T-helper 1 cell treated with Interleukin-12 subunit alpha and Interleukin-12 subunit beta and Interleukin-4 antibody, amounts not matched to agents 30 μg/mL and 1 μg/mL, for 36 hours (primary cell): ENCODE measurements at regions not wholly inside any gene's neighbourhood (a gene's known extent, or its start where the extent isn't known, plus 50 kb on each side); places are given as distances from the start of the nearest gene placed in this dataset.

ENCODE experiments used
- H3K27ac Mint-ChIP-seq: one replicate; pipeline ENCODE4 v1.8.0; 2021; ENCODE audit warnings: mild to moderate bottlenecking, mixed read lengths
- H3K27me3 Mint-ChIP-seq: one replicate; pipeline ENCODE4 v1.8.0; 2021; ENCODE audit warnings: low read depth, mixed read lengths
- H3K36me3 Mint-ChIP-seq: one replicate; pipeline ENCODE4 v1.8.0; 2021; ENCODE audit warnings: low read depth, mixed read lengths
- H3K4me1 Mint-ChIP-seq: one replicate; pipeline ENCODE4 v1.8.0; 2021; ENCODE audit warnings: low read depth, mixed read lengths
- H3K4me3 Mint-ChIP-seq: one replicate; pipeline ENCODE4 v1.8.0; 2021; ENCODE audit warnings: mild to moderate bottlenecking, moderate library complexity, mixed read lengths
- H3K9me3 Mint-ChIP-seq: one replicate; pipeline ENCODE4 v1.8.0; 2021; ENCODE audit warnings: mixed read lengths

DNA sequence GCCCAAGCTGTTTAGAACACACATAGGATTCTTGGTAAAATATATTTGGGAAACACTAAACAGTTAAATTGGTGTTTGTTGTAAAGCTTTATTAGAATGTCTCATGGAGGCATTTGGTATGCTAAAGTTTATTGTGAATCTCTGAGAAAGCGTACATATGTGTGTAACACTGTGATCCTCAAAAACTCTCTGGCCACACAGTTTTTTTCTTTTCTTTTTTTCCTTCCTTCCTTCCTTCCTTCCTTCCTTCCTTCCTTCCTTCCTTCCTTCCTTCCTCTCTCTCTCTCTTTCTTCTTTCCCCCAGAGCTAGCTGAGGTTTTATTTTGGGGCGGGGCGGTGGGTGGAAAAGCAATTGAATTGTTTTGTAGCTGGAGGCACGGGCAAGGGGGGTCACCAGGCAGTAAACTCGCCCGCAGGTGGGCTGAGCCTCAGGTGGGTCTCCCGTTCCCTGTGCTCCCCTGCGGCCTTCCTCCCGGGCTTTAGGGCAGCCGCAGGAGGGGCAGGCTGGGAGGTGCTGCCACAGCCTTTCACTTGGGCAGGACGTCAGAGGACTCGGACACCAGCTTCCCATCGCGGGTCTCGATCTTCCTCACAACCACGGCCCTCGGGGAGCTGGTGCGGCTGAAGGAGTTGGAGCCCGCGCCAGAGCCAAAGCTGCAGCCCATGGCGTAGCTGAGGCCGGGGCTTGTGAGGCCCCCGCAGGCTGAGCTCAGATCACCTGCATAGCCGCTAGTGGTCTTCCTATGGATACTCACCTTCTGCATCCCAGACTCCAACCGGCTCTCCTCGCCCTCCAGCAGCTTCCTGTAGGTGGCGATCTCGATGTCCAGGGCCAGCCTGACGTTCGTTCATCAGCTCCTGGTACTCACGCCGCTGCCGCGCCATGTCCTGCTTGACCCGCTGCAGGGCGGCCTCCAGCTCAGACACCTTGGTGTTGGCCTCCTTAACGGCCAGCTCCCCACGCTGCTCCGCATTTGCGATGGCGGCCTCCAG, 459.0 kb downstream of the GATA3 start:
- no peaks in the 10 kb centered on the region for H3K4me1 Mint-ChIP-seq
- H3K27ac Mint-ChIP-seq: no peak overlapping the region
- peaks cover 11% of the 10 kb centered on the region for H3K27me3 Mint-ChIP-seq
- H3K4me3 Mint-ChIP-seq: no peak overlapping the region
- H3K36me3 Mint-ChIP-seq: no peaks in the 10 kb centered on the region
- no peaks in the 10 kb centered on the region for H3K9me3 Mint-ChIP-seq

DNA sequence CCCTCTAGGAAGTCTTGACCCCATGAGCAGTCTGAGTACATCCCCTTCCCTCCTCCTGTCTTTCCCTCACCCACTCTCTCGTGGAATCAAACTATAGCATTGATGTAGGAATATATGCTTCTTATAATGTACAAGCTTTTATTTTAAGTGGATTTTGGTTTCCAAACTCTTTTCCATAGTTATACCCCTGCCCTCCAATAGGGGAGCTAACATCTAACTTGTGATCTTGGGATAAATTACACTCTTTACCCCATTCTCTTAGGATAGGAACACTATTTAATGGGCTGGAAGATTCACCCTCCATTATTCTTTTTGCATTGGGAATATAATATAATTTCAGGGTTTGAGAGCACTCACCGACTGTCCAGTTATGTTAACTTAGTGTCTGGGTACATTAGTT, 465.9 kb downstream of the GATA3 start:
- no peaks in the 10 kb centered on the region for H3K4me1 Mint-ChIP-seq
- H3K27ac Mint-ChIP-seq: no peak overlapping the region
- H3K36me3 Mint-ChIP-seq: no peaks in the 10 kb centered on the region
- no peaks in the 10 kb centered on the region for H3K9me3 Mint-ChIP-seq
- H3K27me3 Mint-ChIP-seq: peaks cover 5% of the 10 kb centered on the region
- no peak overlapping the region for H3K4me3 Mint-ChIP-seq

DNA sequence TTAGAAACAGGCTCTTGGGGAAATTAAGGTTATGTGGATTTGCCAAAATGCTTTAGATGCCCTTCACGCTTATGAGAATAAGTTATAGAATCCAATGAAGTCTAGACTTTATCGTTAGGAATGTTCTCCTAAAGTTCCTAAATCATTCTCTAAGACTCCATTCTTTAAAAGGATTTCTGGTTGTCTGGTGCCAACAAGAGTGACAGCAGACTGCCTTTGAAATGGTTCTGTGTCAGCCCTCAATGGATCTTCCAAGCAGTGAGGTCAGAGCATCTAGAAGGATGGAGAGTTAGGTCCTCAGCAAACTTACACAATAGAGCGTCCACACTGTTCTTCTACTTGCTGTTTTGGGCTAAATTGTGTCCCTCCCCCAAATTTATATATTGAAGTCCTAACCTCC, 473.3 kb downstream of the GATA3 start:
- Mint-ChIP-seq H3K27ac (no peak overlapping the region), H3K4me1 (no peaks in the 10 kb centered on the region), H3K4me3 (no peak overlapping the region), H3K9me3 (peaks cover 5% of the 10 kb centered on the region), H3K36me3 (no peaks in the 10 kb centered on the region), H3K27me3 (no peaks in the 10 kb centered on the region)

GRCh38 chr10:8531116-8531515, 476.6 kb downstream of the GATA3 start:
- no peak overlapping the region for H3K4me3 Mint-ChIP-seq
- H3K4me1 Mint-ChIP-seq: no peaks in the 10 kb centered on the region
- peaks cover 5% of the 10 kb centered on the region for H3K9me3 Mint-ChIP-seq
- no peaks in the 10 kb centered on the region for H3K27me3 Mint-ChIP-seq
- H3K27ac Mint-ChIP-seq: no peak overlapping the region
- H3K36me3 Mint-ChIP-seq: no peaks in the 10 kb centered on the region

- Mint-ChIP-seq H3K27me3 (no peaks in the 10 kb centered on the region), H3K27ac (no peak overlapping the region), H3K9me3 (peaks cover 5% of the 10 kb centered on the region), H3K4me3 (no peak overlapping the region), H3K4me1 (no peaks in the 10 kb centered on the region), H3K36me3 (no peaks in the 10 kb centered on the region)
Measured at GRCh38 chr10:8532647-8533046, 478.2 kb downstream of the GATA3 start.

DNA sequence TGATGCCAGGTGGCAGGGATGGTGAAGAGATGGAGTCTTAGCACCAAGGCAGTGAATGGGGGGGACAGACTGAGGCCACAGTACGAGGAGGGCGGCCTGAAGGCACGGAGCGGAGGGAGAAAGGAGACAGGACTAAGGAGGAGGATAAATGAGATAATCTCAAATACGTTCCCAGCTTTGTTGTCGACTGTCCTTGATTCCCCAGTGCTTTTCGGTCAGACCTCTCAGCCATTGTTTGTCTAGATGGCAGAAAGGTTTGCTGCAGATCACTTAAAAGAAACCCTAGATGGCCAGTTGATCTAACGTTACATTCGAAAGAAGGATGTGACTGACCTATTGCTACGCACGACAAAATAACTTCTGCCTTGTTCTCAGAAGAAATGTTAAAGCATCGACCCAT, 479.0 kb downstream of the GATA3 start:
- Mint-ChIP-seq H3K36me3 (no peaks in the 10 kb centered on the region), H3K4me3 (no peak overlapping the region), H3K27me3 (peaks cover 4% of the 10 kb centered on the region)

DNA sequence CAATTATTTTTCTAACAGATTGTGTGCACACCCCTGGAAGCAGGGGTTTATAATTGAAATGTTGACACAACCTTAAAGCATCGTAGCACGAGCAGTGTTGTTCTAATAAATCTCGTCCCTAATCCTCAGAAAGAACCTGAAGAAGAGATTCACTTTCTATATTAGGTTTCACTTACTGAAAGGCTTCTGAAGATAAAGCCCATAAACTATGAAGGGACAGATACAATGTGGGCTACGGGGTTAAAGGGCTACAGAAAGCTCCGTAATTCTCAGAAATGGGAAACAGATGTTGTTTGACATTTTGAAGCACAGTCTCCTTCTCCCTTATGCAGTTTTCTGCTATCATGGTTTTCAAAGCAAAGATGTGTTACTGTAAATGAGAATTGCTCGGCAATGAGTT, 479.6 kb downstream of the GATA3 start:
- H3K9me3 Mint-ChIP-seq: no peaks in the 10 kb centered on the region
- H3K27me3 Mint-ChIP-seq: peaks cover 4% of the 10 kb centered on the region
- H3K27ac Mint-ChIP-seq: no peak overlapping the region
- H3K4me1 Mint-ChIP-seq: no peaks in the 10 kb centered on the region
- H3K4me3 Mint-ChIP-seq: no peak overlapping the region
- no peaks in the 10 kb centered on the region for H3K36me3 Mint-ChIP-seq

More for the DNA sequence above, 479.0 kb downstream of the GATA3 start:
- no peaks in the 10 kb centered on the region for H3K9me3 Mint-ChIP-seq
- H3K27ac Mint-ChIP-seq: no peak overlapping the region
- H3K4me1 Mint-ChIP-seq: no peaks in the 10 kb centered on the region

GRCh38 chr10:8534891-8535290, 480.4 kb downstream of the GATA3 start:
- Mint-ChIP-seq H3K9me3 (no peaks in the 10 kb centered on the region), H3K36me3 (no peaks in the 10 kb centered on the region), H3K27me3 (peaks cover 4% of the 10 kb centered on the region), H3K27ac (no peak overlapping the region), H3K4me3 (no peak overlapping the region), H3K4me1 (no peaks in the 10 kb centered on the region)

DNA sequence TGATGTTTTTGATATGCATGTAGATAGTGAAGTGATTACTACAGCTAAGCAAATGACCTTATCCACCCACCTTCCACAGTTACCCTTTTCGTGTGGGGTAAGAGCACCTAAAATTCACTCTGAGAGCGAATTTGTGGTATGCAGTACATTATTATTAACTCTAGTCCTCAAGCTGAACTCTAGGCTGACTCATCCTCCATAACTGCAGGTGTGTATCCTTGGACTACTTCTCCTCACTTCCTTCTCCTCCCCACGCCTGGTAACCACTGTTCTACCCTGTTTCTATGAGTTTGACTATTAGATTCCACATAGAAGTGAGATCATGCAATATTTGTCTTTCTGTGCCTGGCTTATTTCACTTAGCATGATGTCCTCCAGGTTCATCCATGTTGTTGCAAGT, 484.6 kb downstream of the GATA3 start:
- no peaks in the 10 kb centered on the region for H3K4me1 Mint-ChIP-seq
- H3K4me3 Mint-ChIP-seq: no peak overlapping the region
- no peak overlapping the region for H3K27ac Mint-ChIP-seq
- no peaks in the 10 kb centered on the region for H3K9me3 Mint-ChIP-seq
- H3K36me3 Mint-ChIP-seq: no peaks in the 10 kb centered on the region
- peaks cover 4% of the 10 kb centered on the region for H3K27me3 Mint-ChIP-seq

DNA sequence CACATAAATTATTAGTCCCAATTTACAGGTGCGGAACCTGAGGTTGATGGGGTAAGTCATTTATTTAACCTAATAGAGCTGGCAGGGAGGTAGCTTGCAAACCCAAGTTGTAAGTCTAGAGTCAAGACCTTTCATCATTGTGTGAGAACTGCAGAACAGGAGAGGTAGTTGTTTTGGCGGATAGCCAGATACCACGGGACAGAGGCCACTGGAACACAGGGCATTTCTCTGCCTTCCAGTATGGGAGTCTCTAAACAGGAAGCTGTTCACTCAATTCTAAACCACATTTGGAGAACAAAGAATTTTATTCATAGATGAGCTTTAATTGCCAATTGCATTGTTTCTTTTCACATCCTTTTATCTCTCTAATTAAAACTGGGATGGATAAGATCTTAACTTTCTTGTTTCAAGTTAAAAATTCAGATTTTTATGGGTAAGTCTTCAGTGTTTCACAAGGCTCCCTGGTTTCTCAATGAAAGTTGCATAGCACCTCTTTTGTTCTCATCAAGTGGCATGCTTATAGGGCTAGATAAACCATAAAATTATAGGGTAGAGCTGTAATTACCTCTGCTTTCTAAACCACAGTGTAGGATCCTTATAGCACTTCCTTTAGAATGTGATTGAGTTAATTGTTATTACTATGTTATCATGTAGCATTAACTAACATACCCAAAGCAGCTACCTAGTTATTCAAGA, 489.0 kb downstream of the GATA3 start:
- H3K4me3 Mint-ChIP-seq: no peak overlapping the region
- H3K36me3 Mint-ChIP-seq: no peaks in the 10 kb centered on the region

DNA sequence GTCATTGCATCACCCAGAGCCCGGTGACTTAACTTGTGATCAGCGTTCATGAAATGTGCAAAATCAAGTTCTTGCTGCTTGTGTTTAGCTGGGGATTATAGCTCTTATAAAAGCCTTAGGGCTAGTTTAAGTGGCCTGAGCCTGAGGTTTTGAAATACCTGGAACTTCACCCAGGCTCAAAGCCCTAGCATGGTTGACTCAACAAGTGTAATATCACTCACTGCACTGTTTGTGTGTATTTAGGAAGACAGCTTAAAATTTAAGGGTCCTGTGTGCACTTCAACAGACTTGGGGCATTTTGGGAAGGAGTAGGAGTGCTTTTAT, 489.5 kb downstream of the GATA3 start:
- Mint-ChIP-seq H3K9me3 (peaks cover 3% of the 10 kb centered on the region), H3K27me3 (peaks cover 3% of the 10 kb centered on the region), H3K4me1 (no peaks in the 10 kb centered on the region), H3K27ac (no peak overlapping the region), H3K4me3 (no peak overlapping the region), H3K36me3 (no peaks in the 10 kb centered on the region)

More for the DNA sequence above, 489.0 kb downstream of the GATA3 start:
- peaks cover 3% of the 10 kb centered on the region for H3K9me3 Mint-ChIP-seq
- no peak overlapping the region for H3K27ac Mint-ChIP-seq
- H3K27me3 Mint-ChIP-seq: no peaks in the 10 kb centered on the region
- H3K4me1 Mint-ChIP-seq: no peaks in the 10 kb centered on the region

GRCh38 chr10:8544500-8544899, 490.0 kb downstream of the GATA3 start:
- Mint-ChIP-seq H3K36me3 (no peaks in the 10 kb centered on the region), H3K9me3 (peaks cover 3% of the 10 kb centered on the region), H3K4me1 (no peaks in the 10 kb centered on the region), H3K27ac (no peak overlapping the region), H3K4me3 (no peak overlapping the region), H3K27me3 (peaks cover 4% of the 10 kb centered on the region)

- Mint-ChIP-seq H3K36me3 (no peaks in the 10 kb centered on the region), H3K27me3 (peaks cover 8% of the 10 kb centered on the region), H3K4me3 (no peak overlapping the region), H3K4me1 (no peaks in the 10 kb centered on the region), H3K27ac (no peak overlapping the region), H3K9me3 (no peaks in the 10 kb centered on the region)
Measured at GRCh38 chr10:8554574-8554973, 500.1 kb downstream of the GATA3 start.

DNA sequence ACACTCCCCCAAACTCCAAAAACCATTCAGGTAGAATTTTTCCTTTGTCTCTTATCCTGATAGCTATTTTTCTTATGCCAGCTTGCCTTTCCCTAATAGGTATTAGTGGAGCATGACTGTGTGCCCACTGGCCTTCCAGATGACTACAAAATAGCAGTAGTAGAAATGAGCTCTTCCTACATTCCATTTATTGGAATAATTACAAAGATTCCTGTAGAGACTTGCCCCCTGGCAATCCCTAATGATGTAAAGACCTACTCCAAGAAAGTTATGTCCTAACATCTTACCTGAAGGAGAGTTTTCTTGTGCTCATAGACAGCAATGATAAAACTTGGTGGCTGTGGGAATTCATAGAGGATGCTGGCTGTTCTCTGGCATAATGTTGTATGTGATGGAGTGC, 501.8 kb downstream of the GATA3 start:
- Mint-ChIP-seq H3K4me1 (no peaks in the 10 kb centered on the region), H3K36me3 (no peaks in the 10 kb centered on the region), H3K27me3 (peaks cover 4% of the 10 kb centered on the region), H3K9me3 (no peaks in the 10 kb centered on the region), H3K27ac (no peak overlapping the region), H3K4me3 (no peak overlapping the region)

- Mint-ChIP-seq H3K9me3 (peaks cover 3% of the 10 kb centered on the region), H3K27ac (no peak overlapping the region), H3K4me1 (no peaks in the 10 kb centered on the region), H3K27me3 (peaks cover 4% of the 10 kb centered on the region), H3K36me3 (no peaks in the 10 kb centered on the region), H3K4me3 (no peak overlapping the region)
Measured at GRCh38 chr10:8563478-8563877, 509.0 kb downstream of the GATA3 start.
